HepG2 (cell line): ENCODE measurements at regions not wholly inside any gene's neighbourhood (a gene's known extent, or its start where the extent isn't known, plus 50 kb on each side); places are given as distances from the start of the nearest gene placed in this dataset.

Source experiments
- ATAC-seq: fragments of 200-7000 bp; cut with Tn5 transposase; 3 replicates; pipeline ENCODE4 v1.9.1; 2020; ENCODE audit warnings: mild to moderate bottlenecking, moderate library complexity
- BruUV-seq: library from RNA; stranded (reverse); fragments of 400-500 nt; replicated peaks from 2 replicates; lab custom pipeline; 2021; lab: Mats Ljungman, UMichigan
- CTCF ChIA-PET: fragments of 300-600 bp; formaldehyde crosslinking; extraction: SDS; loops from one replicate; lab custom pipeline; 2021; ENCODE audit warnings: low total read pairs, inconsistent platforms, low intra/inter-chr PET ratio; lab: Yijun Ruan, JAX
- POLR2A ChIA-PET: fragments of 350-600 bp; sonication (Branson Sonifier 250); formaldehyde crosslinking; loops from one replicate; lab custom pipeline; 2020; ENCODE audit warnings: antibody characterized with exemption, inconsistent platforms; lab: Yijun Ruan, JAX
- DNase-seq: peaks from one replicate; pipeline ENCODE4 v3.0.0-alpha.2; 2015; ENCODE audit warnings: low spot score
- FAIRE-seq: peaks from 3 replicates; lab custom pipeline; 2011; peaks lifted over from hg19 to GRCh38; lab: Jason Lieb, UNC
- H2AFZ ChIP-seq: one replicate; pipeline ENCODE4 v1.6.1; 2011; ENCODE audit warnings: low read length, inconsistent platforms
- H3K27ac ChIP-seq: fragments of 300-600 bp; 3 replicates; pipeline ENCODE4 v1.8.0; 2011; ENCODE audit warnings: mixed run types, mild to moderate bottlenecking, mixed read lengths, low read length, inconsistent platforms; ENCODE audit not compliant: insufficient read depth; ENCODE audit errors: extremely low read length
- H3K27me3 ChIP-seq, 2 experiments: fragments of 200-600 bp in 1 of 2; 2 replicates in 1 of 2; 3 replicates in 1 of 2; pipeline versions ENCODE4 v1.6.0 to v1.8.0; 2011; ENCODE audit warnings: low read length in 2 of 2, mild to moderate bottlenecking in 2 of 2, moderate library complexity in 2 of 2, inconsistent platforms in 1 of 2; ENCODE audit not compliant: insufficient read depth in 2 of 2, control insufficient read depth in 1 of 2
- H3K36me3 ChIP-seq, 2 experiments: fragments of 200-600 bp in 1 of 2; replicated peaks in 1 of 2; 2 replicates in 1 of 2; 3 replicates in 1 of 2; pipeline versions ENCODE4 v1.5.1 to v1.8.0; 2011; ENCODE audit warnings: low read length in 2 of 2, inconsistent platforms in 1 of 2; ENCODE audit not compliant: insufficient read depth in 2 of 2, control insufficient read depth in 1 of 2
- H3K4me1 ChIP-seq: 2 replicates; pipeline ENCODE4 v1.5.1; 2012; ENCODE audit warnings: low read length, inconsistent platforms; ENCODE audit not compliant: insufficient read depth
- H3K4me2 ChIP-seq: 2 replicates; pipeline ENCODE4 v1.6.0; 2011; ENCODE audit warnings: low read depth, low read length, inconsistent platforms
- H3K4me3 ChIP-seq, 3 experiments: fragments of 200-600 bp in 1 of 3; sonication (generic), shearing (Covaris generic) in 1 of 3; replicated peaks in 1 of 3; 2 replicates each; pipeline ENCODE4 v1.5.1; 2011 to 2016; ENCODE audit warnings: low read length in 3 of 3, inconsistent platforms in 2 of 3, low read depth in 2 of 3, mild to moderate bottlenecking in 2 of 3, control low read depth in 1 of 3, mixed read lengths in 1 of 3; ENCODE audit not compliant: insufficient read depth in 1 of 3
- H3K79me2 ChIP-seq: one replicate; pipeline ENCODE4 v1.6.1; 2011; ENCODE audit warnings: low read length, inconsistent platforms; ENCODE audit not compliant: insufficient read depth
- H3K9ac ChIP-seq: 2 replicates; pipeline ENCODE4 v1.6.0; 2011; ENCODE audit warnings: mild to moderate bottlenecking, low read depth, low read length, inconsistent platforms; ENCODE audit not compliant: insufficient read depth
- H3K9me3 ChIP-seq: 2 replicates; pipeline ENCODE4 v1.5.1; 2012; ENCODE audit warnings: mild to moderate bottlenecking, low read length
- H4K20me1 ChIP-seq: 2 replicates; pipeline ENCODE4 v1.6.0; 2011; ENCODE audit warnings: inconsistent platforms, mild to moderate bottlenecking, low read length, moderate library complexity; ENCODE audit not compliant: insufficient read depth
- CBX5 ChIP-seq: sonication (generic); formaldehyde crosslinking; IDR thresholded peaks from 2 replicates; pipeline ENCODE4 v1.4.0; 2020; ENCODE audit warnings: missing genetic modification reagents, borderline replicate concordance
- CREM ChIP-seq, 2 experiments: sonication (generic) in 1 of 2; formaldehyde crosslinking in 1 of 2; IDR thresholded peaks; 2 replicates each; pipeline versions ENCODE4 v1.4.0 to v1.6.1; 2016 to 2020; ENCODE audit warnings: antibody characterized with exemption in 1 of 2, mild to moderate bottlenecking in 1 of 2, missing genetic modification reagents in 1 of 2
- EZH2 ChIP-seq: conservative IDR thresholded peaks from 2 replicates; pipeline ENCODE4 v1.6.1; 2012; ENCODE audit warnings: mild to moderate bottlenecking, low read depth, low read length, moderate library complexity
- GZF1 ChIP-seq: sonication (generic); formaldehyde crosslinking; IDR thresholded peaks from 2 replicates; pipeline ENCODE4 v1.5.1; 2020; ENCODE audit warnings: mild to moderate bottlenecking, missing genetic modification reagents
- KDM1A ChIP-seq: IDR thresholded peaks from 2 replicates; pipeline ENCODE4 v1.6.1; 2016; ENCODE audit warnings: missing compliant biosample characterization
- KLF6 ChIP-seq: IDR thresholded peaks from 2 replicates; pipeline ENCODE4 v1.8.0; 2016; ENCODE audit warnings: missing biosample characterization, missing genetic modification reagents
- REPIN1 ChIP-seq: sonication (generic); formaldehyde crosslinking; IDR thresholded peaks from 2 replicates; pipeline ENCODE4 v1.8.0; 2022; ENCODE audit warnings: missing genetic modification reagents, low read depth, mild to moderate bottlenecking, borderline replicate concordance
- ZFP90 ChIP-seq: sonication (generic); formaldehyde crosslinking; IDR thresholded peaks from 2 replicates; pipeline ENCODE4 v1.8.0; 2022; ENCODE audit warnings: missing genetic modification reagents, mild to moderate bottlenecking, inconsistent platforms, borderline replicate concordance
- ZNF18 ChIP-seq: sonication (generic); formaldehyde crosslinking; IDR thresholded peaks from 2 replicates; pipeline ENCODE4 v1.8.0; 2022; ENCODE audit warnings: mild to moderate bottlenecking, missing genetic modification reagents; ENCODE audit not compliant: insufficient replicate concordance
- ZNF274 ChIP-seq: sonication (generic); formaldehyde crosslinking; IDR thresholded peaks from 2 replicates; pipeline ENCODE4 v1.5.1; 2020; ENCODE audit warnings: mild to moderate bottlenecking, missing genetic modification reagents
- ZNF331 ChIP-seq: sonication (generic); formaldehyde crosslinking; IDR thresholded peaks from 2 replicates; pipeline ENCODE4 v1.4.0; 2020; ENCODE audit warnings: missing genetic modification reagents
- ZSCAN9 ChIP-seq: IDR thresholded peaks from 2 replicates; pipeline ENCODE4 v1.6.1; 2016; ENCODE audit warnings: borderline replicate concordance
- WGBS: methylation state at CpG from one replicate; pipeline ENCODE4 v1.1.6; 2017; ENCODE audit warnings: low lambda C conversion rate; 5-methylcytosine and 5-hydroxymethylcytosine counted together
- in situ Hi-C: cut with HindIII; loops from 2 replicates; pipeline ENCODE4 v1.10.0; 2017; ENCODE audit warnings: low pct_unique_long_range_greater_than_20kb; ENCODE audit not compliant: extremely low pct_ligation_motif_present
- intact Hi-C: fragments of 100-400 bp; cut with micrococcal nuclease; formaldehyde crosslinking; loops from one replicate; pipeline ENCODE4 v1.10.0; 2022; ENCODE audit not compliant: unreplicated experiment

GRCh38 chr10:4638099-4638498 lies 187.9 kb upstream of the AKR1E2 start (continued):
- TF ChIP-seq ZSCAN9, result no peak
- TF ChIP-seq CBX5 (CRISPR knock-in tag), result no peak
- TF ChIP-seq ZNF18 (CRISPR knock-in tag), result no peak
- TF ChIP-seq KDM1A, result no peak
- no peak for TF ChIP-seq GZF1 (CRISPR knock-in tag)
- no peak for TF ChIP-seq KLF6

- no peak overlapping the region for H3K4me2 ChIP-seq
- in situ Hi-C loops (no loop called here), intact Hi-C loops (no loop called here)
- H3K27ac ChIP-seq, result no peak overlapping the region
- ChIA-PET POLR2A (no interaction called here), CTCF (no interaction called here)
- DNase-seq, result no peak
- 0% methylated on average over 2 of the region's 2 CpGs for WGBS
- no peaks in the 10 kb centered on the region for H3K36me3 ChIP-seq
- no TSS peak for BruUV-seq
- peaks cover 0 to 17% of the 10 kb centered on the region in 2 experiments; a peak in 2 of 5 replicates for H3K27me3 ChIP-seq
- no peaks in the 10 kb centered on the region for H3K79me2 ChIP-seq
- H3K9me3 ChIP-seq, result no peaks in the 10 kb centered on the region
- no peak overlapping the region for H2AFZ ChIP-seq
- TF ChIP-seq CREM (IDR thresholded peaks at IDR 0.05) (no peak), CREM (CRISPR knock-in tag; IDR thresholded peaks at IDR 0.05) (no peak), EZH2 (no peak), ZFP90 (CRISPR knock-in tag) (no peak), ZNF331 (CRISPR knock-in tag) (no peak), REPIN1 (CRISPR knock-in tag) (no peak), ZNF274 (CRISPR knock-in tag) (no peak)
- no peaks in the 10 kb centered on the region for H3K4me1 ChIP-seq
- ATAC-seq, result no peak
- no peak for FAIRE-seq
- H3K4me3 ChIP-seq, result no peak overlapping the region
- no peak overlapping the region for H3K9ac ChIP-seq
- H4K20me1 ChIP-seq, result no peaks in the 10 kb centered on the region
Measured at GRCh38 chr10:4637657-4638056, 188.3 kb upstream of the AKR1E2 start.
